Tibial nerve (tissue), 4 donors: ENCODE measurements at regions not wholly inside any gene's neighbourhood (a gene's known extent, or its start where the extent isn't known, plus 50 kb on each side); places are given as distances from the start of the nearest gene placed in this dataset.

Source experiments
- DNase-seq, 2 donors: peaks; one replicate each; pipeline ENCODE4 v3.0.0-alpha.2; 2019; ENCODE audit warnings: low spot score in 2 of 2
- H3K27ac ChIP-seq, 4 donors: fragments of 200-600 bp; sonication (generic) in 3 of 4; one replicate each; pipeline ENCODE4 v1.5.1; 2017 to 2019; ENCODE audit warnings: mild to moderate bottlenecking in 1 of 4
- H3K27me3 ChIP-seq, 2 donors: fragments of 200-600 bp; sonication (generic) in 1 of 2; one replicate each; pipeline versions ENCODE4 v1.5.1 to v1.6.0; 2017 to 2019
- H3K36me3 ChIP-seq, 3 donors: fragments of 200-600 bp; sonication (generic); one replicate each; pipeline ENCODE4 v1.5.1; 2018 to 2019
- H3K4me1 ChIP-seq, 4 donors: fragments of 200-600 bp; sonication (generic) in 3 of 4; one replicate each; pipeline ENCODE4 v1.5.1; 2017 to 2019
- H3K4me3 ChIP-seq, 4 donors: fragments of 200-600 bp; sonication (generic) in 3 of 4; one replicate each; pipeline ENCODE4 v1.5.1; 2017 to 2019; ENCODE audit warnings: mild to moderate bottlenecking in 1 of 4, moderate library complexity in 1 of 4
- H3K9me3 ChIP-seq, 4 donors: fragments of 200-600 bp; sonication (generic) in 3 of 4; one replicate each; pipeline ENCODE4 v1.5.1; 2017 to 2019
- EP300 ChIP-seq, 2 donors: sonication (generic); formaldehyde crosslinking; IDR thresholded peaks; one replicate each; pipeline ENCODE4 v1.6.1; 2017; ENCODE audit warnings: antibody characterized with exemption in 2 of 2, mild to moderate bottlenecking in 1 of 2
- POLR2A ChIP-seq, 2 donors: fragments of 450-650 bp; IDR thresholded peaks; one replicate each; pipeline ENCODE4 v1.6.1; 2017; ENCODE audit warnings: antibody characterized with exemption in 2 of 2, mild to moderate bottlenecking in 2 of 2, moderate library complexity in 2 of 2
- WGBS, 2 donors: methylation state at CpG; one replicate each; pipeline ENCODE4 v1.1.5; 2018; 5-methylcytosine and 5-hydroxymethylcytosine counted together
- TF ChIP-seq, protein P1 (sequence below), 5 experiments: fragments of 200-600 bp in 3 of 5; fragments of 450-650 bp in 2 of 5; sonication (generic) in 3 of 5; IDR thresholded peaks; one replicate each; pipeline ENCODE4 v1.5.1; 2016 to 2019; ENCODE audit warnings: antibody characterized with exemption in 5 of 5, mild to moderate bottlenecking in 3 of 5, moderate library complexity in 2 of 5

DNA sequence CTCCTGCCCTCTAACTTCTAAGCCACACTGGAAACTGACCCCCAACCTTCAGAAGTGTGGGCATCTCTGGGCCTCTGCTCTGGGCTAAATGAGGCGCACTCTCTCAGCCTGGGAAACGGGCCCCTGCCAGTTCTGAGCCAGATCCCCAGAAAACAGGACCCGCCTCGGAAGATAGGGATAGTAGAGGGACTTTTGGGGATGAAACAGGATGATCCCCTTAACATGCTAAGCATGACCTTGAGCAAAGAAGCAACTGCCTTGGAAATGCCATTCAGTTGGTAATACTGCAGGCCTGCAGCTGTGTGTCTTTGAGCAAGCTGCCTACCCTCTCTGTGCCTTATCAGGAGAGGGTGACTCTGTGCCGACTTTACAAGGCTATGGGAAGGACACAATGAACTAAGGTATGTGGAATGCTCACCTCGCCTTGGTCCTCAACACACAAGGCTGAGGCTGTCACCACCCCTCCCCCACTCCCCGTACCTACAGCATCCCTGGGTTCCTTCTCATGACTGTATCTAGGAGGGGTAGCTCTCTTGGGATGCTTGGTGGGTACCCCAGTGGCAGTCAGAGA, 54.0 kb downstream of the NCOR2 start:
- DNase-seq, result no peak

DNA sequence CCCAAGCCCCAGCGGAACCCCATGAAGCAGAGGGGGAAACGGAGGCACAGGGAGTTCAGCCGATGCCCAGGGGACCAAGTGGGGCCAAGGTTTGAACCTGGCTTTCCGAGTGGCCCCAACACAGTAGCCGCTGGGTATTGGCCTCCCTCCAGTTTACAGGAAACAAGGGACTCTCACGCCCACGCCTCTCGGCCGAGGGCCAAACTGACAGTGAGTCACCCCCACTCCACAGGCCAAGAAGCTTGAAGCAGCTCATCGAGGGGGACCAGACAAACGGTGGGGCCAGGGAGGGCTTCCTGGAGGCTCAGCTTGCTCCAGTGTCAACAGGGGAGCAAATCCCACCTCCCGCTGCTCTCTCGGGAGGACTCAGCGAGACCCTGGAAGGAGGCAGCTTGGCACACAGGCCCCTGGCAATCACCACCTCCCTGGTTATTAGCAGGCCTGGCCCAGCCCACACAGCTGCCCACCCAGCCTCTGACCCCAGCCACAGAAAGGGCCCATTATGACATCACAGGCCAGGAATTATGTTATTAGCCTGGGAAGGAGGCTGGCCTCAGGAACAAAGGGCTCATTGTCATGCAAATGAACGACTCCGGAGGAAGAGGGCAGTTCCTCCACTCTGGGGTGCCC, 54.6 kb downstream of the NCOR2 start:
- DNase-seq, result peak; percentile 80 to 86
- 11% methylated on average over 13 to 15 of the region's 16 CpGs for WGBS, 2 donors
- TF ChIP-seq EP300 (IDR thresholded peaks at IDR 0.05), result peak in 1 of 2 donors; percentile 88
- no peak for TF ChIP-seq POLR2A (IDR thresholded peaks at IDR 0.05)
- Histone ChIP-seq H3K9me3 (no peaks in the 10 kb centered on the region), H3K27ac (peak overlapping the region; percentile 57 to 99 (median 91)), H3K36me3 (no peaks in the 10 kb centered on the region), H3K4me1 (peaks cover 20 to 100% (median 84%) of the 10 kb centered on the region in 4 donors), H3K27me3 (no peaks in the 10 kb centered on the region), H3K4me3 (peak overlapping the region in 1 of 4 donors; percentile 13)

More for the DNA sequence above, 54.0 kb downstream of the NCOR2 start:
- no peak for TF ChIP-seq POLR2A (IDR thresholded peaks at IDR 0.05)
- peak overlapping the region in 1 of 4 donors; percentile 13 for H3K4me3 ChIP-seq
- peaks cover 14 to 100% (median 81%) of the 10 kb centered on the region in 4 donors for H3K4me1 ChIP-seq
- no peaks in the 10 kb centered on the region for H3K9me3 ChIP-seq
- no peaks in the 10 kb centered on the region for H3K36me3 ChIP-seq
- peak overlapping the region; percentile 57 to 99 (median 91) for H3K27ac ChIP-seq
- WGBS, 2 donors, result 39 to 50% methylated on average over 7 of the region's 7 CpGs
- no peaks in the 10 kb centered on the region for H3K27me3 ChIP-seq

DNA sequence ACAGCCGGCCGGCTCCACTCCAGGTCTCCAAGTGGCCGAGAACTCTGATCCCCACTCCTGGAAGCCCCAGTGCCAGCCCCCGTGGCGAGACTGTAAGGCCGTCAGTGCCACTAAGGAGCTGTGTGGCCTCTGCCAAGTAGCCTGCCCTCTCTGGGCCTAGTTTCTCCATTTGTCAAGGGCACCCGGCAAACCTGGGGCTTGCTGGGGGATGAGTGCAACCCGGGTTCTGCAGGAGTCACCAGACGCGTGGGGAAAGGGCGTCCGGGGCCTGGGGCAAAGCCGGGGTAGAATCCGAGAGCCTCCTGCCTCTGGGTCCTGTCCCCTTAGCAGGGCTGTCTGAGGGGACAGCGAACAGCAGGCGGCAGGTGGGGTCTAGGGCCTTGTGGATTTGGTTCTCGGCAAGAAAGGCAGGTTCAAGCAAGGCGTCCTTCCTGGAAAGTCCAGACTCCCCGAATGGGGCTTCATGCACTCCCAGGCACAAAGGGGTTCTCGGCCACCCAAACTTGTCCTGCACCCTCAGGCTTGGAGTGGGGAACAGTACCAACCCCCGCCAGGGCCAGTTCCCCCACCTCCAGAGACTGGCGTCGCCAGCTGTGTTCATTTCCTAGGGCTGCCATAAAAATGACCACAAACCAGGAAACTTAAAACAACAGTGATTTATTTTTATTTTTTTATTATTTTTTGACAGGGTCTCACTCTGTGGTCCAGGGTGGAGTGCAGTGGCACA, 56.0 kb downstream of the NCOR2 start:
- H3K9me3 ChIP-seq, result no peaks in the 10 kb centered on the region
- H3K4me3 ChIP-seq, result no peak overlapping the region
- H3K27ac ChIP-seq, result peak overlapping the region; percentile 64 to 99 (median 91)
- H3K27me3 ChIP-seq, result no peaks in the 10 kb centered on the region
- no peak for DNase-seq
- TF ChIP-seq, protein P1, sequence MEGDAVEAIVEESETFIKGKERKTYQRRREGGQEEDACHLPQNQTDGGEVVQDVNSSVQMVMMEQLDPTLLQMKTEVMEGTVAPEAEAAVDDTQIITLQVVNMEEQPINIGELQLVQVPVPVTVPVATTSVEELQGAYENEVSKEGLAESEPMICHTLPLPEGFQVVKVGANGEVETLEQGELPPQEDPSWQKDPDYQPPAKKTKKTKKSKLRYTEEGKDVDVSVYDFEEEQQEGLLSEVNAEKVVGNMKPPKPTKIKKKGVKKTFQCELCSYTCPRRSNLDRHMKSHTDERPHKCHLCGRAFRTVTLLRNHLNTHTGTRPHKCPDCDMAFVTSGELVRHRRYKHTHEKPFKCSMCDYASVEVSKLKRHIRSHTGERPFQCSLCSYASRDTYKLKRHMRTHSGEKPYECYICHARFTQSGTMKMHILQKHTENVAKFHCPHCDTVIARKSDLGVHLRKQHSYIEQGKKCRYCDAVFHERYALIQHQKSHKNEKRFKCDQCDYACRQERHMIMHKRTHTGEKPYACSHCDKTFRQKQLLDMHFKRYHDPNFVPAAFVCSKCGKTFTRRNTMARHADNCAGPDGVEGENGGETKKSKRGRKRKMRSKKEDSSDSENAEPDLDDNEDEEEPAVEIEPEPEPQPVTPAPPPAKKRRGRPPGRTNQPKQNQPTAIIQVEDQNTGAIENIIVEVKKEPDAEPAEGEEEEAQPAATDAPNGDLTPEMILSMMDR (IDR thresholded peaks at IDR 0.05), result no peak
- TF ChIP-seq POLR2A (IDR thresholded peaks at IDR 0.05), result no peak
- TF ChIP-seq EP300 (IDR thresholded peaks at IDR 0.05), result no peak
- peaks cover 20 to 100% (median 85%) of the 10 kb centered on the region in 4 donors for H3K4me1 ChIP-seq
- no peaks in the 10 kb centered on the region for H3K36me3 ChIP-seq
- 74 to 80% methylated on average over 18 to 22 of the region's 23 CpGs for WGBS, 2 donors

DNA sequence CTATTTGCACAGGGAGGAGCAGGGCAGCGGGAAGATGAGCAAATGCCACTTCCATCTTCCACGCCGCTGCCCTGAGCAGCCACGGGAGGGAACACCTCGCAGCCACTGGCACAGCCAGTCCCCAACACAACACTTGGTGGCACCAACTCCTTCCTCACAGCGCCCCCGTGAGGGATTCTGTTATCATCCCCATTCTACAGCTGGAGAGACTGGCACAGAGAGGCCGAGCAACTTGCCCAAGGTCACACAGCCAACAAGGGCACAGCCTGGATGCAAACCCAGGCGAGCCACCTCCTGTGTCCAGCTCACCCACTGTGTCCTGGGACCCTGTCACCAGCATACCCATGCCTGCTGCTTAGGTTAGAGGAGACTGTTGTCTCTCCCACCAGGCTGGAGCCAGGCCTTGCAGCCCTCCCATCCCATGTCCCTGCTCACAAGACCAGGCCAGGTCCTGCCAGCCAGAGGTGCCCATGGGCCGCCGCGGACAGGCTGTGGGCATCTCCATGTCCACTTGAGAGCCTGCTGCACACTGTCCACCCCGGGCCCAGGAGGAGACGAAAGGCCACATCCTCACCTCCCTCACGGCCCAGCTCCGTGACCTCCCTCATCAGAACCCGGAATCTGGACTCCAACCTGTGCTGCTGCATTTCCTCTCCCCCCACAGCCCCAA, 57.0 kb downstream of the NCOR2 start:
- no peak for DNase-seq

DNA sequence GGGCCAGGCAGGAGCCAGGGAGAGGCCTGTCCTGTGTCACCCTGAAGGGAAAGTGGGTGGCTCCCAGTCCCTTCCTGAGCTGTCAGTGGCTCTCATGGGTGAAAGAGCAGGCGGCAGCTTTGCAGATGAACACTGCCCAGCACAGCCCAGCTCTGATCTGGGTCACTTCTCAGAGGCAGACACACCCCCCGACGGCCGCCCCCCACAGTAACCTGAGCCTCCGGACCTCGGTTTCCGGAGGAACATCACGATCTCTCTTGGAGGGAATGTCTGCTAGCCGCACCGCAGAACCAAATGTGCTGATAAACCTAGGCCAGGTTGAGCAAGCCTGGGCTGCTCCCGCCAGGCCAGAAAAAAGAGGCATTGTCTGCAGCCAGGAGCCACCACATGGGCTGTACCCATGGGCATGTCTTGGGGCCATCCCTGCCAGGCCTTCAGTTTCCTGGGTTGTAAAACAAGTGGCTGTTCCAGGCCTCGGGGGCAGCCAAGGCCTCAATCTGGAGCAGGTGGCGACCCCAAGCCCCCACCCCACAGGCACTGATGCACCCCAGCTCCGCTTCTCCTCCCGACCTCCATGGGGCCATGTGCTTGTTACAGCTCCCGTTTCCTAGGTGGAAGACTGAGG, 57.6 kb downstream of the NCOR2 start:
- Histone ChIP-seq H3K9me3 (no peaks in the 10 kb centered on the region), H3K4me1 (peaks cover 20 to 100% (median 88%) of the 10 kb centered on the region in 4 donors), H3K4me3 (no peak overlapping the region), H3K27me3 (no peaks in the 10 kb centered on the region), H3K27ac (peak overlapping the region; percentile 64 to 99 (median 88)), H3K36me3 (no peaks in the 10 kb centered on the region)
- TF ChIP-seq EP300 (IDR thresholded peaks at IDR 0.05) (peak; percentile 57 to 88), POLR2A (IDR thresholded peaks at IDR 0.05) (peak in 1 of 2 donors; percentile 44)
- TF ChIP-seq, protein P1 (IDR thresholded peaks at IDR 0.05), result no peak
- 19 to 33% methylated on average over 9 to 15 of the region's 16 CpGs for WGBS, 2 donors
- peak; percentile 77 to 81 for DNase-seq

More for the DNA sequence above, 57.0 kb downstream of the NCOR2 start:
- WGBS, 2 donors, result 77 to 82% methylated on average over 10 to 16 of the region's 17 CpGs
- H3K27me3 ChIP-seq, result no peaks in the 10 kb centered on the region
- no peak overlapping the region for H3K4me3 ChIP-seq
- H3K27ac ChIP-seq, result peak overlapping the region; percentile 64 to 99 (median 88)
- H3K36me3 ChIP-seq, result no peaks in the 10 kb centered on the region
- no peaks in the 10 kb centered on the region for H3K9me3 ChIP-seq
- TF ChIP-seq, protein P1 (IDR thresholded peaks at IDR 0.05), result peak in 1 of 5 experiments; percentile 13
- TF ChIP-seq EP300 (IDR thresholded peaks at IDR 0.05), result no peak
- TF ChIP-seq POLR2A (IDR thresholded peaks at IDR 0.05), result no peak
- peaks cover 20 to 100% (median 85%) of the 10 kb centered on the region in 4 donors for H3K4me1 ChIP-seq
